HG03196 (cell line): ENCODE measurements at regions not wholly inside any gene's neighbourhood (a gene's known extent, or its start where the extent isn't known, plus 50 kb on each side); places are given as distances from the start of the nearest gene placed in this dataset.

Source experiments
- ATAC-seq: cut with Tn5 transposase; IDR thresholded peaks from one replicate; pipeline ENCODE4 v1.9.1; 2021; ENCODE audit not compliant: unreplicated experiment

DNA sequence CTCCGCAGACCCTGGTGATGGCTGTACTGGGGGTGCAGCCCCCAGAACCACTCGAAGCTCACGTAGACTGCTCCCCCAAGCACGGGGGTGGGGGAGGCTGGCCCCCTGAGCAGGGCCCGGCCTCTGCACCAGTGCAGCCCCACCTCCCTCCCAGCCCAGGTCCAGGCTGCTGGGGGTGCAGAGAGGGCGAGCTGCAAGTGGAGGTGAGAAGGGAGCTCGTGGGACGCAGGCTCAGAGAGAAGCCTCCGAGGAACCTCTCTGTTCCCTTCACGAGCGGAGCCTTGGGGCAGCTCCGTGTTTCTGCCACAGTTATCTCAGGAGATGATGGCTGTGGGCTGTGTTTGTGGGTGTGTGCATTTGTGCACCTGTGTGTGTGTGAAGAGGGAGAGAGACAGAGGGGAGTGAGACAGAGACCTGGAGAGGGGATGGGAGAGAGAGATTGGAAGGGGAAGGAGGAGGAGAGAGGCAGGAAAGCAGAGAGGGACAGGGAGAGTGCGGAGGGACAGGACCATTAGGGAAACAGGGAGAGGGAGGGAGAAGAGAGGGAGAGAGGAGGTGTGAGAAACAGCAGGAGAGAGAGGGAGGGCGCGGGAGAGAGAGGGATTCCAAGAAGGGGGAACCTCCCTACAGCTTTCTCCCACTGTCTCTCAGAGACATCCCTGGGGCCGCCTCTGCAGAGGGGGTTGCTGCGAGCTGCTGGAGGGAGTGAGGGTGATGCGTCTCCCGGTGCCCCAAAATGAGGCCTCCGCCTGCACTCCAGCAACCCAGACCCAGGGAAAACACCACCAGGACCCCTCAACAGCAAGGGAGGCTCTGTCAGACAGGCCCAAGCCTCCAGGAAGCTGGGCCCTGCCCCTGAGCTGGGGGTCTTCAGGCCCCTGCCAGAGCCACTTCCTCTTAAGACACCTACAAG lies 1488.6 kb downstream of the BRD1 start:
- no peak for ATAC-seq

DNA sequence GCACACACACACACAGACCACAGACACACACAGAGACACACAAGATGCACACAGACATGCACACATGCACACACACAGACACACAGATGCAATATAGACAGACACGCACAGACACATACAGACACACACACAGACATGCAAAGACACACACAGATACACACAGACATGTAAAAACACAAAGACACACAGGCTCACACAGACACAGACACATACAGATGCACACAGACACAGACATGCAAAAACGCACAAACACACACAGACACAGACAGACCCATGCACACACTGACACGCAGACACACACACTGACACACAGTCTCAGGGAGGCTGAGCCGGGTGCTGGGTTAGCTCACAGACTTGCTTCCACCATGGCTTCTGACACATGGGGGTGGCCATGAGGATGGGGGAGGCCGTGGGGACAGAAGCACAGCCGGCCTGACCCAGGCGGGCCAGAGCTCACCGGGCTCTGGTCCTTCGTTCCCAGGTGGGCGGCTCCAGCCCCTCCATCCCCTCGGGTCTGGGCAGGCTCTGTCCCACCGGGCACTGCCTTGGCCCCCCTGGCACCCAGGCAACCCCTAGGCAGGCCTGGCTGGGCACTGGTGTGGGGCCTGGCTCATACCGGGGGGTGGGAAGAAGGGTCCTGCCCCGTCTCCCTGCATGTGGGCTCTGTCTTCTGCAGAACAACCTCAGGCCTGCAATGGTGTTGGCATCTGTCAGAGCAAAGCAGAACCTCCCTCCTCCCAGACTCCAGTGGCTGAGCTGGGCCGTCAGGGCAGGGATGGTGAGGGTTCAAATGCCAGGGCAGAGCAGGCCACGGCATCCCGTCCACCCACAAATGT lies 1489.5 kb downstream of the BRD1 start:
- no peak for ATAC-seq

DNA sequence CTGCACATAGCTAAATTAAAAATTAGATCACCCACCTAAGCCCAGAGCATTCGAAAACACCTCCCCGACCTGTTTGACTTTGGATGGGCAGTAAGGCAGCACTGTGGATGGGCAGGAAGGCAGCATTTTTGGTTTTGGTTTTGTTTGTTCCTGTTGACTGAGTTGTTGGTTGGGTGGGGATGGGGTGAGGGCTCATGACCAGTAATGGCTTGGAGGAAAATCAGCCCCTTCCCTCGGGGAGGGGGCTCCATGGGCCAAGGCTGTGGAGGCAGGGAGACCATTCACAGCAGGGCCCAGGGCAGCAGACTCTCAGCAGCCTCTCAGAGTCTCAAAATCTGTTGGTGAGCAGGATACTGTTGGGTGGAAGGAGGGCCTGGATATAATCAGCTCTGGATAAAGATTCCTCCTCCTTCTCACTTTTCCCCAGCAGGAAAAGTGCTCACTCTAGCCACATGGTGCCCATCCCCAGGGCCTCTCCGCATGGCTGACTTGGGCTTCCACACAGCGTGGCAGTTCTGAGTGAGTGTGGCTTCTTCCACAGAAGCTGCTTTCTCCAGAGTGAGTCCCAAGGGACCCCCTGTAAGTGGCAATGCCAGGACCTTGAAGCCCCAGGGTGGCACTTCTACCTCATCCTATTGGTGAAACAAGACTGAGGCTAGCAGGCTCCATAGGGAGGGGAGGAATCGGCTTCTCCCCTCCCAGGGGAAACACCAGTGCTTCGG lies 1491.2 kb downstream of the BRD1 start:
- ATAC-seq, result no peak

- ATAC-seq, result no peak
Observed at GRCh38 chr22:48335442-48336139, 1492.1 kb downstream of the BRD1 start.

DNA sequence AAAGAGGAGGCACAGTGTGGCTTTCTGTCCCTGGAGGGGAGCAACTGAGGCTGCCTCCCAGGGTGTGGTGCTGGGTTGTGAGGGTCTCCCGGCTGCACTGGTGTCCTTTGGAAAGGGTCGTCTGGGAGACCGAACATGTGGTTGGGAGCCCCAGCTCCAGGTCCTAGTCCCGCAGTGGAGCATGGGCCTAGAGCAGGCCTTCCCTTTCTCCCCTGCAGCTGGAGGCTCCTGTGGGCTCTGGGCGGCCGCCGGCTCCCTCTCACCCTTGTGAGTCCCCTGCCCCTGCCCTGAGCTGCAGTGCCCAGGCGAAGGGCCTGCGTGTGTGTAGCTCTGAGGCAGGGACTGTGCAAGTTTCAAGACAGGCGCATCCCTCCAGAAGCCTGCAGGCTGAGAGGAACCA lies 1492.7 kb downstream of the BRD1 start:
- no peak for ATAC-seq

DNA sequence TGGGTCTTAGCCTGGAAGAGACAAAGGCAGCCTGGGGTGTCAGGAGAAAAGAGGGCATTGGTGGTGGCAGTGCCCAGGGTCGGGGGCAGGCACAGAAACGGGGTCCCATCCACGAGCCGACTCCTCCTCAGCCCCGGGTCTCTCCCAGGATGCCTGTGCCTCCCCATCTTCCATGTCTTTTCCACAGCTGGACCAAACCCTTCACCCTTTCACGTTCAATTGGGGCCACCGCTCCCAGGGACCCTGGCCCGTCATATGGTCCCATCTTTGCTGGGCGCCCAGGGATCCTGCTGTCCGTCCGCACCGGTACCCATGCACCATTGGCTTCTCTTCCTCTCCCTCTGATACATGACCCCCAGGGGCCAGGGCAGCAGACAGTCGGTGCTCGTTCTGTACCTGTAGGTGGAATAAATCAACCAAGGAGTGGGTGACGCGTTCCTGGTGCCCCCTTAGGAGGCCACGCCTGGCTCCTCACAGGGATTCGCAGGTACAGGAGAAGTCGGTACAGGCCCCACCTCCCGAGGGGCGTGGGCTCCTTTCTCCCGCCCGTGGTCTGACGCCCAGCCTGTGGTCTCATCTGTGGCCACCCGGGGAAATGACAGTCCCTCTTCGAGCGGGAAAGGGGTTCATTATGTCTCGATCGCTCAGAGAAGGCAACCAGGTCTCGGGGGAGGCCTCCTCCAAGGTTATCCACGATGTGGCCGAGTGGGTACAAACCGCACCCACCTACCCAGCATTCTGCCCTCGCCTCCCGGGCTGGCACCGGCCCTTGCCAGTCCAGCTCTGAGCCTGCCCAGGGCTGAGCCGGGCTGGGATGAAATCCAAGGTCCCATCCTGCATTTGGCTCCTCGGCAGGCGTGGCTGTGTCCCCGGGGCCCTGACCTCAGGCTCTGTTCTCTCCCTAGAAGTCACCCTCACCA lies 1493.6 kb downstream of the BRD1 start:
- no peak for ATAC-seq

DNA sequence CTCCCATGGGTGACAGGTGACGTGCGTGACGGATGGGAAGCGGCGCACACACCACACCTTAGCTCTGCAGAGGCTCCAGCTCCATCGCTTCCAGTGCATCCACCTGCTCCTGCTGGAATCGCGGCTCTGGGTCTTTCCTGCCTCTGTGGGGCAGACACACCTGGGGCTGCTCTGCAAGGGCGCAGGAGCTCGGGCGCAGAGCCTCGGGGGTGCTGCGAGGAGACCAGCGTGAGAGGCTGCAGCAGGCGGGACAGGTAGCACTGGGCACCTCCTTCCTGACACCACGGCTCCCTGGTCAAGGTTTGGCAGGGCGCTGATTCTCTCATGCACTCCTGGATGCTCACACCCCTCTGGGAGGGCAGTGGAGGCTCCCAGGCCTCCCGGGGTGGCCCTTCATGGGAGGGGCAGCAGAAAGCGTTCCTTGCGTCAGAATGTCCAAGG lies 1494.3 kb downstream of the BRD1 start:
- ATAC-seq, result no peak

DNA sequence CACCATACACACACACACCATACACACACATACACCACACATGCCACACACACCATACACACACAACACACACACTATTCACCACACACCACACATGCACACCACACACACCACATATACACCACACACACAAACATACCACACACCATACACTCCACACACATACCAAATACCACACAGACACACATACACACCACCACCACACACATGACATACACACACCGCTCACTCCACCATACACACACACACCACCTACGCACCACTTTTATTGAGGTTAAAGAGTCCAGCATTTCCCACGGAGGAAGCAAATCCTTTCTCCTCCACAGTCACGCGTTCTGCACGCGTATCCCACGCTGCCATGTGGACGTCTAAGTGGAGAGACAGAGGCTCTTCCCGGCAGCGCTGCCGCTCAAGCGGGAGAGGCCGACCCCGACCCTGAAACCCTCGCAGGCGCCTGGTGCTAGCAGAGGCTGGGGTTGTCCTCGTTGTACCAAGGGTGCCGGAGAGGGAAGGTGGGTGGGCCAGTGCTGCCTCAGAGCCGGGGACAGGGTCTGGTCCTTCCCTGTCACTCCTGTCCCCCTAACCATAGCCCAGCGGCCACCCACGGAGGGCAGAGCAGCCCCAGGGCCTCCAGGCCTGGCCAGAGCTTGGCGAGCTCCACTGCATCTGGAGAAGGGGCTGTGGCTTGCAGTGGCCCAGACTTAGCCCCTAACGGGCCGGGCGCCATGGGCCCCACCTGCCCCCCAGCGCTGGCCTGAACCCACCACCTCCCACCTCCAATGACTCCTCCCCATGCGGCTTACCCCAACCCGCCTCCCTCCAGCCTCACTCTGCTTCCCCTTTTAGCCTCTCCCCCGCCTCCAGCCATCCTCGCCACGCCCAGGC lies 1495.0 kb downstream of the BRD1 start:
- no peak for ATAC-seq

- no peak for ATAC-seq
Observed at GRCh38 chr22:48331691-48332220, 1495.9 kb downstream of the BRD1 start.

DNA sequence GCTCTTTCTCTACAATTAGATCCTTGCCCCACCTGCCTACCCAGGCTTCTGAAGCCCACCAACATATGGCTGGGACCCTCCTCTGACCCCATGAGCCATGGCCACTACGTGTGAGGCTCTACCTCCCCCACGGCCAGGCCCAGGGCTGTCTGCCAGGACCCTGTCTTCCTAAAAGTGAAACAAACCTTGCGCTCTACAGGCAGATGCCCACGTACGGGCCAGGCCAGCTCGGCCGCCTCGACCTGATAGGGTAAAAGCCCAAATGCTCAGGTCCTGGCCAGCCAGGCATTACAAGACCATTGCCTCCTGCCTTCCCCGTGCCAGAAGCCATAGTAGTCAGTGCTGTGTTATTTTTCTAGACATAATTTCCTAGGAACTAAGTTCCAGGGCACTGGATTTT lies 1496.4 kb downstream of the BRD1 start:
- no peak for ATAC-seq

- ATAC-seq, result no peak
Observed at GRCh38 chr22:48327721-48328120, 1500.0 kb downstream of the BRD1 start.

- no peak for ATAC-seq
Observed at GRCh38 chr22:48323746-48324145, 1503.9 kb downstream of the BRD1 start.

DNA sequence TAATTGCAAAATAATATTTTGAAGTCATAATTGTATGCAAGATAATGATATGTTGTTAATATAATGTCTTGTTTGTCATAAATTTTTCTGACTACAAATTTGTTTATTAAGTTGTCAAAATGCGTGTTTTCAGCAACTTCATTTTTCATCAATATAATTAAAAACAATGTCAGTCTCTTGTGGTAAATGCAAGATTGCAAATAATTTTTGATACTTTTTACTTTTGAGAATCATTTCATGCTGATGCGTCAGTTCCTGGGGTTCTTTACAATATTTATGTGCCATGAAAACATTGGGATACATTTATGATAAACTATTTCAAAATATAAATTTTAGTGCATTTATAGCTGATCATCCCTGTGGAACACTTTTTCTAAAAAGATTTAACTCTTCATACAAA lies 1504.8 kb downstream of the BRD1 start:
- ATAC-seq, result no peak

DNA sequence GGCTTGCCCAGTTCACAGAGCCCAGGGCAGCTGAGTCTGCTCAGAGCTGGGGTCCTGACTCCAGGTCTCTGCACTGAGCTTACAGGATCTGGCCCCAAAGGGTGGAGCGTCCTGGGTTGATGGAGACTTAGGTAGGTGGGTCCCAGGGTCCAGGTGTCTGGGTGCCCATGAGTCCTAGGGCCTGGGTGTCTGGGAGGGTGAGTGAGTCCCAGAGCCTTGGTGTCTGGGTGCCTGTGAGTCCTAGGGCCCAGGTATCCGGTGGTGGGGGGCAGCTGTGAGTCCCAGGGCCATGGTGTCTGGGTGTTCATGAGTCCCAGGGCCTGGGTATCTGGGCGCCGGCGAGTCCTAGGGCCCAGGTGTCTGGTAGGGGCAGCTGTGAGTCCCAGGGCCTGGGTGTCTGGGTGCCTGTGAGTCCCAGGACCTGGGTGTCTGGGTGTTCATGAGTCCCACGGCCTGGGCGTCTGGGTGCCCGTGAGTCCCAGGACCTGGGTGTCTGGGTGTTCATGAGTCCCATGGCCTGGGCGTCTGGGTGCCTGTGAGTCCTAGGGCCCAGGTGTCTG lies 1505.6 kb downstream of the BRD1 start:
- ATAC-seq, result no peak

- no peak for ATAC-seq
Observed at GRCh38 chr22:48320683-48321451, 1506.8 kb downstream of the BRD1 start.

GRCh38 chr22:48320048-48320682 lies 1507.5 kb downstream of the BRD1 start:
- ATAC-seq, result no peak
